Caki2 (cell line): ENCODE measurements at regions not wholly inside any gene's neighbourhood (a gene's known extent, or its start where the extent isn't known, plus 50 kb on each side); places are given as distances from the start of the nearest gene placed in this dataset.

Experiments used
- DNase-seq: peaks from one replicate; pipeline ENCODE4 v3.0.0-alpha.2; 2015; ENCODE audit warnings: low read depth
- in situ Hi-C: cut with HindIII; loops from 2 replicates; pipeline ENCODE4 v1.10.0; 2016; ENCODE audit warnings: low sequenced_read_pairs, low pct_unique_long_range_greater_than_20kb, mixed read lengths

DNA sequence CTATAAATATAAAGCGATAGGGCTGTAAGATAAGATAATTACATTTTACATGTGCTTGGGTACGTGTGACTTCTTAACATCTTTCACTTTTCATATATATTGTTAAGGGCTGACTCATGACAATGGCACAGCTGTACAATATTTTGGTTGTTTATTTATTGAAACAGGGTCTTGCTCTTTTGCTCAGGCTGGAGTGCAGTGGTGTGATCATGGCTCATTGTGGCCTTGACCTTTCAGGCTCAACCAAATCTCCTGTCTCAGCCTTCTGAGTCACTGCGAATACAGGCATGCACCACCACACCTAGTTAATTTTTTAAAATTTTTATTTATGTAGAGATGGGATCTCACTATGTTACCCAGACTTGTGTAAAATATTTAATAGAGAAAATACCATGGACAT lies 2532.4 kb upstream of the PCDH20 start:
- in situ Hi-C loops, result no loop called here
- DNase-seq, result peak; percentile 51

DNA sequence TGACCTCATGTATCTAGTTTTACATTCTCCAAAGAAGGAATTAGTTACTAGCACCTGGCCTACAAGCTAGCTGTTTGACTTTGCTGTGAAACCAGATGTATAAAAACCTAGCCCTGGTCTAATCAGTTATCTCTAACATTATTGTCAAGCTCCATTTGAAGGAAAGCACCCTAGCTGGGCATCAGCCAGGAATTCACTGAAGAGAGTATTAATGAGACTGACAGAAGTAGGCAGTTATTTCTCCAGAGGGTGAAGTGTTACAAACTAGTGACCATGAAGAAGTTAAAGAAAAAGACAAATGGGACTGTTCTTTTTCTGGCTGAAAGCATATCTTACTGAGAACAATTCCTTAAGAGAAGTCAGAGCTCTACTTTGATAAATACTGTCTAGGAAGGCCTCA lies 2529.3 kb upstream of the PCDH20 start:
- DNase-seq, result peak; percentile 33
- in situ Hi-C loops, result no loop called here

DNA sequence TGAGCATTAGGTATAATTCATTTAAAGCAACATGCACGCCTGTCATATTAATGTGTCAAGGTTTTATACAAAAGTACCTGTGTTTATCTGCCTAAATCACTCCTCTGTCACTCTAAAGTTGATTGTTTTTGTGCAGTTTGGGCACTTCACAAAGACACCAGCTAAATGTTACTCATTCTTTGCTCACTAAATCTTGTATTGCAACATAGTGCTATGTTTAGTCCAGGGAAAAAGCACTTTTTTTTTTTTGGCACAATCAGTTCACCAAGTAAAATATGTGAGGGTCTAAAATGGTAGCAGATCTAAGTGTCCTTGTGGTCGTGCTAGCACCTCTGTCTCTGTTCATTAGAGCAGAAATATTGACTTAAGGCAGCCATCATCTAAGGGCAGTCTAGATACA lies 2526.7 kb upstream of the PCDH20 start:
- DNase-seq, result peak; percentile 4
- in situ Hi-C loops, result no loop called here

DNA sequence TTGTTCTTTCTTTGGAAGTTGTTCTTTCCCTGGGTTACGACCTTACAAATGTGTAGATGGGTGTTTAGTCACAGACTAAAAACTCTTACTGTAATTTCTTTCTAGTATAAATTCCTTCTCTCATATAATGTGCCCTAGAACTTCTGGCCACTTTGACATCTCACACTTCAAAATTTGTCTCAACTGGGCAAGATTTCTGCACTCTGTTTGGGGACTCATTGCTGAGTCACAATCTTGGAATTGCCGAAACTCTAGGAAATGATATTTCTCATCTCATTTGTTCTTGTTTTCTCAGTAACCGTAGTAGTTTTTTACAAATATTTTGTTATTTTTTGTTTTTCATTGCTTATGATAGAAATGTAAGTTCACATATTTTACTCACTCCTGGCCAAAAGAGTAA lies 2523.2 kb upstream of the PCDH20 start:
- DNase-seq, result no peak
- in situ Hi-C loops, result no loop called here

DNA sequence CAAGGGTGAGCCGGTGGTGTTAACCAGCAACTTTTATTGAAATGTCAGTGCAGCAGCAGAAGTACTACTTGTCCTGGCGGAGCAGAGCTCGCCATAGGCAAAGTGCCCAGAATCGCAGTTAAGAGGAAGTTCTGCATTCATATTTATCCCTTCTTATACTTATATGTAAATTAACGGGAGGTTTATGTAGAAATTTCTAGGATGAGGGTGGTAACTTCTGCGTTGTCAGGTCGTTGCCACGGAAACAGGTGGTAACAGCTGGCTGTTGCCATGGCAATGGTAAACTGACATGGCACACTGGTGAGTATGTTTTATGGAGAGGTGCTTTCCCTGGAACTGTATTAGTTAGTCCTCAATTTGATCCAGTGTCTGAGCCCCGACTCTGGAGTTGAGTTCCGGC lies 2494.9 kb upstream of the PCDH20 start:
- peak; percentile 8 for DNase-seq
- in situ Hi-C loops, result no loop called here

DNA sequence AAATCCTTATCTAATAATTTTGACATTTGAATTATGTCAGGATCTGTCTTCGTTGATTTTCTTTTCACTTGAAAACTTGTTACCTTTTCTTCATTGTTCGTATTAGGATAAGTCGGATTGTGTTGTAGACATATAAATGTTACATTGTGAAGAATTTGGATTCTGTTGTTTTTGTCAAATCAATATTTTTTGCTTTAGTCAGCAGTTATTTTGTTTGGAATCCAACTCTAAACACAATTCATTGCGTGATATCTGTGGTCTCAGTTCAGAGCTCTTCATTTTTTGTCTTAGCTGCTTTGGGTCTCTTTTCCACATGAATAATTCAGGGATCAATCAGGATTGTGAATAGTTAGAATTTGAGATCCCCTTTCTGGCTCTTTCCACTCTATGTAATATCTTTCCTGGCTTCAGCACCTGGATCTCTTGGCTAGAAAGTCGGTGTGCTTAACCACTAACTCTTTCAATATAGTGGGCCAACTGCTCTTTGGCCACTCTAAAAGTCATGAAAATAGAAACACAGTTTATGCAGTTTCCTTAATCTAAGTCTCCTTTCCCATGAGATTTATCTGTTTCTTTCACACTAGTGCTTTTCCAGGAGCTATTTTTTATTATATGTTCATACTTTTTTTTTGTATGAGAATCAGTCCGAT lies 2494.2 kb upstream of the PCDH20 start:
- no peak for DNase-seq
- in situ Hi-C loops, result no loop called here

DNA sequence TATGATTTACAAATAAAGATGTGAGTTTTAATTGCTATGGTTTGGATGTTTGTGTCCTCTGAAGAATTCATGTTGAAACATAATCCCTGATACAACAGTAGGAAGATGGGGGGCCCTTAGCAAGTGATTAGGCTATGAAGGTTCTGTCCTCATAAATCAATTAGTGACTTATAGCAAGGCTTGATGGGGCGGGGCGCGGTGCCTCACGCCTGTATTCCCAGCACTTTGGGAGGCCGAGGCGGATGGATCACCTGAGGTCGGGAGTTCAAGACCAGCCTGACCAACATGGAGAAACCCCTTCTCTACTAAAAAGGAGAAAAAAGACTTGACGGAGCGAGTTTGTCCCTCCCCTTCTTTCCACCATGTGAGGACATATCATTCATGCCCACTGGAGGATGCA lies 2486.5 kb upstream of the PCDH20 start:
- DNase-seq, result no peak
- in situ Hi-C loops, result no loop called here

DNA sequence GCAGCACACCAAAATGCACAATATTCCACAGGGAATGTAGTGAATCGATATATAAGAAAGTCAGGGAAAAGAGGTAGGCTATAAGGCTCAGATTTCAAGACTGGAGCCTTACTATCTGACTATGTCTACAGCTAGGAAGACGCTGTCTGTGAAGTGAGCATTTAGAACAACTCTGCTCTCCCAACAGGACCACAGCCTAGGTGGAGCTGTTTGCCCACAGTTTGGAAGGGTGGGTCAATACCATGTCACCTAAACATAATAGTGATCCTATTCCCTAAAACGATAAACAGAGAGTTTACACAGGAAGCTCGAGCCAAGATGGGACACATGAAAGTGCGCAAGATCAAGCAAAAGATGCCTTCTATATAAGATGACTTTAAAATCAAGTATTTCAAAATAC lies 2486.0 kb upstream of the PCDH20 start:
- DNase-seq, result no peak
- in situ Hi-C loops, result no loop called here

DNA sequence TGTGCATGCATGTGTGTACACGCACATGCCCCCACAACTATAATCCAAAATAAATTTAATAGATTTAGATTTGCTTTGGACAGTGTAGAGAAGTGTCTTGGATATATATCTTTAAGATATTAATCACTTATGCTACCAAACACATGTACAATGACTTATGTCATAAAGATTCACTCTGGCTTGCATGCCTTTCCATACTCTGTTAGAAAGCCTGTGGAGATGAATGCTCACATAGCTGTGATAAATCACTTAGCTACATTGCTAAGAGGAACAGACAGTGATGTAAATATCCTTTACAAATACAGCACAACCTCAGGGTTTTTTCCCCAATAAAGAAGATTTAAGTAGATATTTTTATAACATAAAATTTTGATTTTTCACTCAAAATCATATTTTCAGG lies 2484.8 kb upstream of the PCDH20 start:
- DNase-seq, result no peak
- in situ Hi-C loops, result no loop called here

DNA sequence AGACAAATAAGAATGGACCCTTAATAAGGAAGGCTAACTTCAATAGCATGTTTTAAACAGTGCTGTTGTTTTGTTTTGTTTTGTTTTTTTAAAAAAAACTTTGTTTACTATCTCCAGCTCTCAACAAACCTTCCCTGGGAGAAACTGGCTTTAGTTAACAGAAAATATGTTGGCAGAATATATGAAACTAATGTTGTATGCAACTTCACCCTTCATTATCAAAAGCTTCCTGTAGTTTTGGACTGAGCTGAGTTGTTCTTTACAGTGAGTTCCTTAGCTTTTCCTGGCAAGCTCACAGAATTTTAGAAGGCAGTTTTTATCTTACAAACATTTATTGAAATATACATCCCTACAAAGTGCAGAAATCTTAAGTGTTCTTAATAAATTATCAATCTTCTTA lies 2480.7 kb upstream of the PCDH20 start:
- in situ Hi-C loops, result no loop called here
- no peak for DNase-seq

DNA sequence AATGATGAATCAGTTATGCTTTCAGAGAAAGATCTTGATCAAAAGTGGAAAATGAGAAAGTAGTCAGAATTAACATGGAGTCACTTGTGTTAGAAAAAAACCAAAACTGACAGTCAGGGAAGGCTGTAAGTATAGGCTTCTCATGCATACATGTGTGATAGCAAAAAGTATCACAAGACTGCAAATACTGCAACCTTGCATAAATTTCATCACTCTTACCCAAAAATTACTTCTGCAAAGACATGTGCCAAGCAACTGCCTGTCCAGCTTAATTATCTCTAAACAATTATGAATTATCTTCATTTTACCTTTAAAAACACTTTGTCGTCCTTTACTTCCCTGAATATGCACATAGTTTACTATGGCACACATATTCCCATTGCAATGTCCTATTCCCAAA lies 2466.4 kb upstream of the PCDH20 start:
- in situ Hi-C loops, result no loop called here
- no peak for DNase-seq

DNA sequence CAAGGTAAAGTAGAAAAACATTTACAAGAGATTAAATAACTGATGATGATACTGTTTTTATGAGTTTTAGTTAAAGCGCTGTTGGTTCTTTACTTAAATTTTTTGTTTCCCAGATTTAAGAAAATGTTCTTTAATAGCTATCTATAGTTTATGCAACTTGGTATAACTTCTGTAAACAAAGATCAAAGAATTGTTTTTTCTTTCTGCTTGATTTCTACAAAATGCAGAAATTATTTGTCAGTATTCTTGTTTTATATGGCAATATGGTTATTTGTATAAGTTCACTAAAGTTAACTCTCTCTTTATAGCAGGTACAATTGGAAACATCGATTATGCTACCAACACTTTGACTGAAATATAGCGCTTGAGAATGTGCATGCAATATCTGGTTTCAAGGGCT lies 2465.1 kb upstream of the PCDH20 start:
- DNase-seq, result no peak
- in situ Hi-C loops, result no loop called here

DNA sequence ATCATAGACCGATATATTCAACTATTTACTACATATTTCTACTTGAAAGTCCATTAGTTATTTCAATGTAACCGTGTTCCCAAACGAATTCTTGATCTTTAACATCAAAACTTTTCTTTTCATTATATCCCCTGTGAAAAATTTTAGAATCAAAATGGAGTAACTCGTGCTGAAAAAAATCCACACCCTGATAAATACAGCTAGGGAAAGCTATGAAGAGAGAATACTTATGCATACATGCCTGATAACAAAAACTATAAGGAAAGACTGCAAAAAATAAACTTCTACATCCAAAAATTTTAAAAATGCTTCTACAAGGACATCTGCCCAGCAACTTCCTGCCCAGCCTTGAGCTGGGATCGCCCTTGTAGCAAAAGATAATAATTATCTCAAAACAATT lies 2458.3 kb upstream of the PCDH20 start:
- in situ Hi-C loops, result no loop called here
- no peak for DNase-seq

DNA sequence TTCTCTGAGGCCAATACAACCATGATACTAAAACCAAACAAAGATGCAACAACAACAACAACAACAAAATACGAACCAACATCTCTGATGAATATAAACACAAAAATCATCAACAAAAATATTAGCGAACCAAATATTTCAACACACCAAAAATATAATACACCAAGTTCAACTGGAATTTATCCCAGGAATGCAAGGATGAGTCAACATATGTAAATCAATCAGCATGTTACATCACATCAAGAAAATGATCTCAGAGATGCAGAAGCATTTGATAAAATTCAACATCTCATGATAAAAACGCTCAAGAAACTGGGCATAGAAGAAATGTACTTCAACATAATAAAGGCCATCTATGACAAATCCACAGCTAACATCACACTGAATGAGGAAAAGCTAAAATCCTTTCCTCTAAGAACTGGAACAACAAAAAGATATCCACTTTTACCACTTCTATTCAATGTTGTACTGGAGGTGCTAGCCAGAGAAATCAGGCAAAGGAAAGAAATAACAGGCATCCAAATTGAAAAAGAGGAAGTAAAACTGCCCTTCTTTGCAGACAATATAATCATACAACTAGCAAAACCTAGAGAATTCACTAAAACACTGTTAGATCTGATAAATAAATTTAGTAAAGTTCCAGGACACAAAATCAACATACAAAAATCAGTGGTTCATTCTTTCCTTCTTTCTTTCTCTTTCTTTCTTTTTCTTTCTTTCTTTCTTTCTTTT lies 2448.7 kb upstream of the PCDH20 start:
- DNase-seq, result no peak
- in situ Hi-C loops, result no loop called here

DNA sequence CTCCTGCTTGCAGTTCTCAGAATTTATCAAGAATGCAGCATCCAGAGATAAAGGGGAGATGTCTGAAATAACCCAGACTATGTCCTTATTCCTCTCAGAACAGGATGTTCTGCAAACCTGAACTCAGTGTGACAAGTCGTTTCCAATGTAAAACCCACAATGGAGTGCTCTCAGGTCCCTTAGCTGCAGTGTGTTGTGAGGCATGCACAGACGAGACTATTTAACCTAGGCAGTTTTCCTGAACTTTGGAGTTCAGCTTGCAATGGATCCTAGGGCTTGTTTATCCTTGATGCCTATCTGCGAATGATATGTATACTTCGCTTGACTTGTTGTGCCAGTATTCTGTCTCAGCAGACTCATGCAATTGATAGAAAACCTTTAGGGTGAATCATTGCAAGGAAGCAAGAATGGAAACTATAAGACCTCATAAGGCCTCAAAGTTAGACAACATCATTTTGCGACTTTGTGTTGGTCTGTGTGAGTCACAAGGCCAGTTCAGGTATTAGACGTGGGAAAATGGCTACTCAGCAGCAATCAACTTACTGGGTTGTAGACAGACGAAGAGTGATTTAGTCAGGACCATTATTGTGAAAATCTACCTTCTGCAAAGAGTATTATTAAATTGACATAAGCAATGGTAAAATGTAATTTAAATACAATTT lies 2439.9 kb upstream of the PCDH20 start:
- in situ Hi-C loops, result no loop called here
- DNase-seq, result no peak

DNA sequence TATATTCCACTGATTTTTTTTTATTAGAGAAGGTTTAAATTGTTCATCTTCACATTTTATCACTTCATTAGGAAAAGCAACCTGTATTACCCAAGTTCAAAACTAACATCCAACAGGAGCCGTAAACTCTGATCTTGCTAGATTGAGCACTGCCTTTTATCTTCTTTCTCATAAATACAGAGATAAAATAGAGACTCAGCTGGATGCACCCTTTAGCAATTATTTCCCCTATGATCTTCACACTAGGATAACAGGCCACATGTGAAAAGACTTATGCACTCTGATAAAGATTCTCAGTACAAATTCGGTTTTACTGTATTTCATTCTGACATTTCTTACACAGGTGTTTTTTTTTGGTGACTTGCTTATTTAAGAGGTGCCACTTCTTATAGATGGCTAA lies 2438.2 kb upstream of the PCDH20 start:
- in situ Hi-C loops, result no loop called here

DNA sequence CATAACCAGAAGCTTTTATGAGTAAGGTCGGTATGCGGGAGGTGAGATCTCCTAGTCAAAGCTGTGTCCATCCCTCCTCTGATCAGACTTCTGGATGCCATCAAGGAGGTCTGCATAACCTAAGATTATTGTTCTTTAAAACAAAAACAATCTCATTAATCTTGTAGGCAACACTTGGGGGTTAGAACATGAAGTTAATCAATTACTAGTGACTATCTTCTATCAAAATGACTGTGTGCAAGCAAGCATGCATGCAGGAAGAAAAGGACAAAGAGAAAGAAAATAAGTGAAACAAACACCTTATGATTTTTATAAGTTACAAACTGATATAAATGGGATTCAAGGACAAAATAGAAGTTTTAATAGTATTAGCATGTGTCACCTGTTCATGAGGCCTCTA lies 2435.9 kb upstream of the PCDH20 start:
- peak; percentile 39 for DNase-seq
- in situ Hi-C loops, result no loop called here

More for the DNA sequence above, 2438.2 kb upstream of the PCDH20 start:
- no peak for DNase-seq

DNA sequence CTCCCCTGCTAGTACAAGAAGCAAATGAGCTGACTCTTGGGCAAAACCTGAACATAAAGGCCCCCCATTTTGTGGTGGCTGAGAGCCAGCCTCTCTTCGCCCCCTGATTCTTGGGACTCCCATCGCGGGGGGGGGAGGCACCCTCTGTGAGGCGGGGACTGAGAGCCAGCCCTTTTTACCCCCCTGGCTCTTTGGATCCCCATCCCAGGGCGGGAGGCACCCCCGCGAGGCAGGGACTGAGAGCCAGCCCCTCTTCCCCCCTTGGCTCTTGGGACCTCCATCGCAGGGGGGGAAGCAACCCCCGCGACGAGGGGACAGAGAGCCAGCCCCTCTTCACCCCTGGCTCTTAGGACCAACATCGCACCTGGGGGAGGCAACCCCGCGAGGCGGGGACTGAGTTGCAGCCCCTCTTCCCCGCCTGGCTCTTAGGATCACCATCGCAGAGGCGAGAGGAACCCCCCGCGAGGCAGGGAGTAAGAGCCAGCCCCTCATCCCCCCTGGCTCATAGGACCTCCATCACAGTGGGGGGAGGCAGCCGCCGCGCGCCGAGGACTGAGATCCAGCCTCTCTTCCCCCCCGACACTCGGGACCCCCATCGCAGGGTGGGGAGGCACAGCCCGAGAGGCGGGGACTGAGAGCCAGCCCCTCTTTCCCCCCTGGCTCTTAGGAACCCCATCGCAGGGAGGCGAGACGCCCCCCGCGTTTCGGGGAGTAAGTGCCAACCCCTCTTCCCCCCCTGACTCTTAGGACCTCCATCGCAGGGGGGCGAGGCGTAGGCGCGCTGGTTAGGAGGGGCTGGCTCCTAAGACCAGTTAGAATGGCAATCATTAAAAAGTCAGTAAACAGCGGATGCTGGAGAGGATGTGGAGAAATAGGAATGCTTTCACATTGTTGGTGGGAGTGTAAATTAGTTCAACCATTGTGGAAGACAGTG lies 2428.4 kb upstream of the PCDH20 start:
- in situ Hi-C loops, result no loop called here
- no peak for DNase-seq

DNA sequence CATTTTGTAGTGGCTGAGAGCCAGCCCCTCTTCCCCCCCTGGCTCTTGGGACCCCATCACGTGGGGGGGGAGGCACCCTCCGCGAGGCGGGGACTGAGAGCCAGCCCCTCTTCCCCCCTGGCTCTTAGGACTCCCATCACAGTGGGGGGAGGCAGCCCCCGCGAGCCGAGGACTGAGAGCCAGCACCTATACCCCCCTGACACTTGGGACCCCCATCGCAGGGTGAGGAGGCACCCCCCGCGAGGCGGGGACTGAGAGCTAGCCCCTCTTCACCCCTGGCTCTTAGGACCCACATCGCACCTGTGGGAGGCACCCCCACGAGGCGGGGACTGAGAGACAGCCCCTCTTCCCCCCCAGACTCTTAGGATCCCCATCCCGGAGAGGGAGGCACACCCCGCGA lies 2426.5 kb upstream of the PCDH20 start:
- no peak for DNase-seq
- in situ Hi-C loops, result no loop called here
